Peyer's patch (tissue), 4 donors: ENCODE measurements at regions not wholly inside any gene's neighbourhood (a gene's known extent, or its start where the extent isn't known, plus 50 kb on each side); places are given as distances from the start of the nearest gene placed in this dataset.
A peak's percentile ranks its signal among the peaks of the same experiment; 100 is the strongest.

Experiments
- CTCF ChIP-seq, 6 experiments: fragments of 450-650 bp in 4 of 6; fragments of 200-600 bp in 2 of 6; sonication (generic) in 1 of 6; IDR thresholded peaks; one replicate each; pipeline ENCODE4 v1.5.1; 2017 to 2019; ENCODE audit warnings: antibody characterized with exemption in 6 of 6, mild to moderate bottlenecking in 3 of 6, moderate library complexity in 1 of 6
- POLR2A ChIP-seq, 2 donors: fragments of 450-650 bp; IDR thresholded peaks; one replicate each; pipeline ENCODE4 v1.5.1; 2017; ENCODE audit warnings: antibody characterized with exemption in 2 of 2, mild to moderate bottlenecking in 2 of 2, moderate library complexity in 2 of 2

DNA sequence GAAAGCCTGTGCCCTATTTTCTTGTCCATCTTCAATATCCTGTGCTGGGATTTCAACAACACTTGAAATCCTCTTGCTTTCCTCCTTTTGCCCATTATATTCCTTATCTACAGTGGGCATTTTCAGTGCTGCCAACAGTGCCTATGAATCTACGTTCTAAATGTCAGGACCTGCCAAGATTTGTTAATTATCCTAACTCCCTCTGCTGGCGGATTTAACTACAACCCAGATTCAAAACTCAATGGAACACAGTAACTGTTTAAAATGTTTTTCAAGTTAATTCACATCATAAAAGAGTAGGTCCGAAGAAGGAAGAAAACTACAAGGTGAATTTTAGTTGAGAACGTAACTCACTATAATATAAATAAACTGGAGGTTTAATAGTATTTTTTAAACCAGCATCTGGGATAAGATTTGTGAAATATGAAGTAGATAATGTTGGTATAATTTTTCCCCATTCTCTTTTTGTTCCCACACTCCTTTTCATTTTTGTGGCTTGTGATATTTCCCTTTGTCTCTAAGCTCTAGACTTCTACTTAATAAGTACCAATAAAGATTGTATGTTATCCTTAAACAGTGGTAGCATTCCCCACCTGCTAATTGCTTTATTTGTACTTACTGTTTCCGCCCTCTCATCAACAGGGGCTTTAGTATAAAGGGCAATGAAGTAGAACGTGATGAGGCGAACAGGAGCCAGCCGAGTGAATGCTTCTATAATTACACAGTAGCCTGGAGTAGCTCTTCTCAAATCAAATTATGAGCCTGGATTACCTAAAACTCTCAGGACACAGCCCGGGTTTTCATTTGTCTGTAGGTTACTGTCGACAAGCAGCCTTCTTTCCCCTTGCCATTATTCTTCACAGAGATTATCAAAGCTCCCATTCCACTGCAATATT, 302.5 kb upstream of the ATP11B start:
- TF ChIP-seq CTCF (IDR thresholded peaks at IDR 0.05) (peak in 4 of 6 experiments; percentile 21 to 42 (median 34)), POLR2A (IDR thresholded peaks at IDR 0.05) (no peak)
